Progenitor cell of endocrine pancreas (in vitro differentiated cells): ENCODE measurements at regions not wholly inside any gene's neighbourhood (a gene's known extent, or its start where the extent isn't known, plus 50 kb on each side); places are given as distances from the start of the nearest gene placed in this dataset.

Experiments
- DNase-seq: peaks from one replicate; pipeline ENCODE4 v3.0.0; 2021; ENCODE audit warnings: low spot score; ENCODE audit not compliant: unreplicated experiment
- H3K27ac Mint-ChIP-seq: 2 replicates; pipeline ENCODE4 v1.8.0; 2021; ENCODE audit warnings: mild to moderate bottlenecking, moderate library complexity, mixed read lengths
- H3K27me3 Mint-ChIP-seq: 2 replicates; pipeline ENCODE4 v1.8.0; 2021; ENCODE audit warnings: mixed read lengths
- H3K36me3 Mint-ChIP-seq: 2 replicates; pipeline ENCODE4 v1.8.0; 2022; ENCODE audit warnings: mixed read lengths; ENCODE audit not compliant: insufficient read depth
- H3K4me1 Mint-ChIP-seq: 2 replicates; pipeline ENCODE4 v1.8.0; 2021; ENCODE audit warnings: low read depth, mixed read lengths
- H3K4me3 Mint-ChIP-seq: 2 replicates; pipeline ENCODE4 v1.8.0; 2021; ENCODE audit warnings: low read depth, mild to moderate bottlenecking, moderate library complexity, mixed read lengths
- H3K9me3 Mint-ChIP-seq: 2 replicates; pipeline ENCODE4 v1.8.0; 2021; ENCODE audit warnings: low read depth, mixed read lengths
- CTCF ChIP-seq: fragments of 200-600 bp; sonication (generic); IDR thresholded peaks from one replicate; pipeline ENCODE4 v1.5.0; 2021; ENCODE audit warnings: antibody characterized with exemption, mild to moderate bottlenecking; ENCODE audit not compliant: unreplicated experiment

- Mint-ChIP-seq H3K27me3 (no peaks in the 10 kb centered on the region), H3K4me3 (no peak overlapping the region), H3K9me3 (peaks cover 13% of the 10 kb centered on the region), H3K36me3 (no peaks in the 10 kb centered on the region), H3K27ac (no peak overlapping the region), H3K4me1 (no peaks in the 10 kb centered on the region)
- no peak for DNase-seq
- no peak for TF ChIP-seq CTCF
Observed at GRCh38 chr4:166414431-166414830, 541.4 kb downstream of the TLL1 start.

- no peak overlapping the region for H3K4me3 Mint-ChIP-seq
- no peak overlapping the region for H3K27ac Mint-ChIP-seq
- H3K27me3 Mint-ChIP-seq = no peaks in the 10 kb centered on the region
- no peaks in the 10 kb centered on the region for H3K4me1 Mint-ChIP-seq
- TF ChIP-seq CTCF = no peak
- H3K36me3 Mint-ChIP-seq = no peaks in the 10 kb centered on the region
- peaks cover 13% of the 10 kb centered on the region for H3K9me3 Mint-ChIP-seq
- no peak for DNase-seq
Observed at GRCh38 chr4:166415749-166416148, 542.7 kb downstream of the TLL1 start.

- Mint-ChIP-seq H3K27ac (no peak overlapping the region), H3K27me3 (no peaks in the 10 kb centered on the region), H3K4me3 (no peak overlapping the region), H3K4me1 (no peaks in the 10 kb centered on the region), H3K9me3 (peaks cover 13% of the 10 kb centered on the region), H3K36me3 (no peaks in the 10 kb centered on the region)
- TF ChIP-seq CTCF = no peak
- DNase-seq = no peak
Observed at GRCh38 chr4:166421556-166422156, 548.6 kb downstream of the TLL1 start.

GRCh38 chr4:166422475-166422874 is 549.4 kb downstream of the TLL1 start:
- no peaks in the 10 kb centered on the region for H3K36me3 Mint-ChIP-seq
- H3K4me1 Mint-ChIP-seq = no peaks in the 10 kb centered on the region
- TF ChIP-seq CTCF = no peak
- peaks cover 9% of the 10 kb centered on the region for H3K9me3 Mint-ChIP-seq
- no peaks in the 10 kb centered on the region for H3K27me3 Mint-ChIP-seq
- H3K4me3 Mint-ChIP-seq = no peak overlapping the region
- H3K27ac Mint-ChIP-seq = no peak overlapping the region
- no peak for DNase-seq

- H3K4me1 Mint-ChIP-seq = no peaks in the 10 kb centered on the region
- no peak for DNase-seq
- H3K4me3 Mint-ChIP-seq = no peak overlapping the region
- no peaks in the 10 kb centered on the region for H3K9me3 Mint-ChIP-seq
- no peaks in the 10 kb centered on the region for H3K36me3 Mint-ChIP-seq
- TF ChIP-seq CTCF = no peak
- no peak overlapping the region for H3K27ac Mint-ChIP-seq
- no peaks in the 10 kb centered on the region for H3K27me3 Mint-ChIP-seq
Observed at GRCh38 chr4:166426300-166426863, 553.3 kb downstream of the TLL1 start.
